GM23338 (cell line): ENCODE measurements at regions not wholly inside any gene's neighbourhood (a gene's known extent, or its start where the extent isn't known, plus 50 kb on each side); places are given as distances from the start of the nearest gene placed in this dataset.

Experiments used
- ATAC-seq: fragments of 200-7000 bp; cut with Tn5 transposase; 3 replicates; pipeline ENCODE4 v1.9.1; 2020
- DNase-seq: peaks from one replicate; pipeline ENCODE4 v3.0.0-alpha.2; 2015; ENCODE audit warnings: low spot score
- H2AFZ ChIP-seq: fragments of 200-600 bp; sonication (generic); 2 replicates; pipeline ENCODE4 v1.8.0; 2016; ENCODE audit warnings: antibody characterized with exemption, mild to moderate bottlenecking, moderate library complexity
- H3F3A ChIP-seq: fragments of 200-600 bp; sonication (generic); replicated peaks from 2 replicates; pipeline ENCODE4 v1.8.0; 2017; ENCODE audit warnings: antibody characterized with exemption, mixed run types, low read depth
- H3K27ac ChIP-seq: fragments of 200-600 bp; sonication (generic); 2 replicates; pipeline ENCODE4 v1.6.1; 2016; ENCODE audit warnings: low read depth
- H3K27me3 ChIP-seq: fragments of 200-600 bp; sonication (generic); 2 replicates; pipeline ENCODE4 v1.8.0; 2016; ENCODE audit warnings: mild to moderate bottlenecking, mixed run types, moderate library complexity; ENCODE audit not compliant: insufficient read depth
- H3K36me3 ChIP-seq: fragments of 200-600 bp; sonication (generic); 2 replicates; pipeline ENCODE4 v1.8.0; 2016; ENCODE audit warnings: mild to moderate bottlenecking; ENCODE audit not compliant: insufficient read depth
- H3K4me1 ChIP-seq: fragments of 200-600 bp; sonication (generic); 2 replicates; pipeline ENCODE4 v1.8.0; 2016; ENCODE audit warnings: mild to moderate bottlenecking, moderate library complexity; ENCODE audit not compliant: insufficient read depth
- H3K4me2 ChIP-seq: fragments of 200-600 bp; sonication (generic); 2 replicates; pipeline ENCODE4 v1.7.1; 2017; ENCODE audit warnings: mixed run types
- H3K4me3 ChIP-seq: fragments of 200-600 bp; sonication (generic); 2 replicates; pipeline ENCODE4 v1.6.1; 2016; ENCODE audit warnings: mixed run types
- H3K79me2 ChIP-seq: fragments of 200-600 bp; sonication (generic); replicated peaks from 2 replicates; pipeline ENCODE4 v1.8.0; 2017; ENCODE audit warnings: mild to moderate bottlenecking; ENCODE audit not compliant: insufficient read depth
- H3K9me2 ChIP-seq: fragments of 200-600 bp; sonication (generic); 2 replicates; pipeline ENCODE4 v1.8.0; 2017; ENCODE audit not compliant: insufficient read depth
- H4K20me1 ChIP-seq: fragments of 200-600 bp; sonication (generic); replicated peaks from 2 replicates; pipeline ENCODE4 v1.8.0; 2017; ENCODE audit warnings: mild to moderate bottlenecking; ENCODE audit not compliant: insufficient read depth
- H3K27ac Mint-ChIP-seq: 2 replicates; pipeline ENCODE4 v1.8.0; 2020; ENCODE audit warnings: inconsistent platforms, mild to moderate bottlenecking, moderate library complexity, mixed read lengths
- H3K27me3 Mint-ChIP-seq: 3 replicates; pipeline ENCODE4 v1.8.0; 2022; ENCODE audit warnings: low read depth, mild to moderate bottlenecking, moderate library complexity, mixed read lengths, inconsistent platforms; ENCODE audit not compliant: insufficient read depth, poor library complexity
- H3K36me3 Mint-ChIP-seq: 3 replicates; pipeline ENCODE4 v1.8.0; 2021; ENCODE audit warnings: low read depth, mild to moderate bottlenecking, inconsistent platforms, moderate library complexity, mixed read lengths
- H3K4me1 Mint-ChIP-seq: 3 replicates; pipeline ENCODE4 v1.8.0; 2020; ENCODE audit warnings: mild to moderate bottlenecking, inconsistent platforms, mixed read lengths
- H3K4me3 Mint-ChIP-seq: 3 replicates; pipeline ENCODE4 v1.8.0; 2021; ENCODE audit warnings: moderate library complexity, mild to moderate bottlenecking, inconsistent platforms, mixed read lengths
- H3K9me3 Mint-ChIP-seq: 3 replicates; pipeline ENCODE4 v1.8.0; 2020; ENCODE audit warnings: moderate library complexity, mild to moderate bottlenecking, inconsistent platforms, mixed read lengths
- CREB1 ChIP-seq: fragments of 250-450 bp; sonication (Bioruptor Pico); IDR thresholded peaks from 2 replicates; pipeline ENCODE4 v1.5.0; 2020; ENCODE audit warnings: low read depth, mild to moderate bottlenecking, moderate library complexity
- CTCF ChIP-seq, 2 experiments: fragments of 200-600 bp in 1 of 2; sonication (generic) in 1 of 2; conservative IDR thresholded peaks; 2 replicates each; pipeline versions ENCODE4 v1.5.1 to v1.6.1; 2016 to 2017; ENCODE audit warnings: antibody characterized with exemption in 2 of 2, low read depth in 2 of 2, mild to moderate bottlenecking in 2 of 2, moderate library complexity in 1 of 2
- ETS1 ChIP-seq: IDR thresholded peaks from 2 replicates; pipeline ENCODE4 v1.6.1; 2016; ENCODE audit warnings: antibody characterized with exemption
- EZH2 ChIP-seq: fragments of 200-600 bp; sonication (generic); IDR thresholded peaks from one replicate; pipeline ENCODE4 v1.8.0; 2017; ENCODE audit warnings: antibody characterized with exemption, mild to moderate bottlenecking, low read depth; ENCODE audit not compliant: unreplicated experiment
- EZH2phosphoT487 ChIP-seq: fragments of 200-600 bp; sonication (generic); IDR thresholded peaks from one replicate; pipeline ENCODE4 v1.8.1; 2018; ENCODE audit warnings: antibody characterized with exemption; ENCODE audit not compliant: unreplicated experiment
- JUNB ChIP-seq: IDR thresholded peaks from one replicate; pipeline ENCODE4 v1.6.1; 2016; ENCODE audit warnings: antibody characterized with exemption; ENCODE audit not compliant: unreplicated experiment
- NANOG ChIP-seq: IDR thresholded peaks from 2 replicates; pipeline ENCODE4 v1.6.1; 2016; ENCODE audit warnings: antibody characterized with exemption, borderline replicate concordance
- POLR2AphosphoS5 ChIP-seq: IDR thresholded peaks from 2 replicates; pipeline ENCODE4 v1.6.1; 2016; ENCODE audit warnings: antibody characterized with exemption, low read depth
- REST ChIP-seq: IDR thresholded peaks from one replicate; pipeline ENCODE4 v1.6.1; 2018; ENCODE audit warnings: antibody characterized with exemption; ENCODE audit not compliant: unreplicated experiment
- STAT1 ChIP-seq: IDR thresholded peaks from one replicate; pipeline ENCODE4 v1.6.1; 2016; ENCODE audit warnings: antibody characterized with exemption; ENCODE audit not compliant: unreplicated experiment
- ZNF114 ChIP-seq: fragments of 250-450 bp; sonication (Bioruptor Pico); IDR thresholded peaks from 2 replicates; pipeline ENCODE4 v1.5.0; 2020; ENCODE audit warnings: mild to moderate bottlenecking, moderate library complexity
- ZNF331 ChIP-seq: fragments of 250-450 bp; sonication (Bioruptor Pico); IDR thresholded peaks from 2 replicates; pipeline ENCODE4 v1.5.0; 2020; ENCODE audit warnings: low read depth, mild to moderate bottlenecking, moderate library complexity
- ZNF462 ChIP-seq: fragments of 250-450 bp; sonication (Bioruptor Pico); IDR thresholded peaks from 2 replicates; pipeline ENCODE4 v1.5.0; 2020; ENCODE audit warnings: mild to moderate bottlenecking, moderate library complexity

GRCh38 chr2:193816008-193816407, 1621.3 kb upstream of the TMEFF2 start:
- H3K4me3 Mint-ChIP-seq: no peak overlapping the region
- H3K27me3 Mint-ChIP-seq: no peaks in the 10 kb centered on the region
- 0 out of 3 replicates have a peak, but pooled peaks cover 4% of the 10 kb centered on the region for H3K36me3 Mint-ChIP-seq
- H3K9me2 ChIP-seq: no peaks in the 10 kb centered on the region; the same call in 1 of the 2 replicates
- H3K27ac ChIP-seq: no peak overlapping the region
- no peak for TF ChIP-seq ZNF114 (CRISPR knock-in tag)
- no peak for TF ChIP-seq NANOG
- no peak for TF ChIP-seq STAT1
- no peak for TF ChIP-seq EZH2phosphoT487
- no peak for TF ChIP-seq POLR2AphosphoS5
- TF ChIP-seq ZNF462 (CRISPR knock-in tag): no peak
- TF ChIP-seq CREB1 (CRISPR knock-in tag): no peak
- no peak for TF ChIP-seq ETS1
- TF ChIP-seq REST: no peak
- no peak for TF ChIP-seq ZNF331
- no peak for TF ChIP-seq EZH2
- TF ChIP-seq JUNB: no peak
- no peak for TF ChIP-seq CTCF (conservative IDR thresholded peaks at IDR 0.05; ENCODE audit: low read depth in 2 of 2)
- no peaks in the 10 kb centered on the region for H3F3A ChIP-seq
- ATAC-seq: no peak
- H3K4me2 ChIP-seq: no peak overlapping the region
- no peak overlapping the region for H3K27ac Mint-ChIP-seq
- DNase-seq: no peak
- H3K4me3 ChIP-seq: no peak overlapping the region
- H4K20me1 ChIP-seq: no peaks in the 10 kb centered on the region
- H2AFZ ChIP-seq: no peak overlapping the region
- H3K4me1 Mint-ChIP-seq: no peaks in the 10 kb centered on the region
- no peaks in the 10 kb centered on the region for H3K36me3 ChIP-seq
- H3K9me3 Mint-ChIP-seq: peaks cover 19% of the 10 kb centered on the region
- H3K79me2 ChIP-seq: no peaks in the 10 kb centered on the region
- no peaks in the 10 kb centered on the region for H3K4me1 ChIP-seq
- no peaks in the 10 kb centered on the region for H3K27me3 ChIP-seq
